Thyroid gland (tissue), 4 donors: ENCODE measurements at regions not wholly inside any gene's neighbourhood (a gene's known extent, or its start where the extent isn't known, plus 50 kb on each side); places are given as distances from the start of the nearest gene placed in this dataset.
"Not testable (repeated sequence)": the region's sequence is repeated elsewhere in the genome, so short reads cannot be mapped to it uniquely, and the experiment has no call there.

ENCODE experiments used
- DNase-seq, 2 donors: peaks; one replicate each; pipeline ENCODE4 v3.0.0-alpha.2; 2019
- H3K27ac ChIP-seq, 3 donors: fragments of 200-600 bp; sonication (generic); 1 replicate in 2 of 3; 2 replicates in 1 of 3; pipeline ENCODE4 v1.5.1; 2016 to 2019; ENCODE audit warnings: mild to moderate bottlenecking in 1 of 3, moderate library complexity in 1 of 3
- H3K27me3 ChIP-seq: fragments of 200-600 bp; sonication (generic); one replicate; pipeline ENCODE4 v1.5.1; 2019
- H3K36me3 ChIP-seq, 2 donors: fragments of 200-600 bp; sonication (generic); one replicate each; pipeline ENCODE4 v1.5.1; 2016 to 2019
- H3K4me1 ChIP-seq, 2 donors: fragments of 200-600 bp; sonication (generic); one replicate each; pipeline ENCODE4 v1.5.1; 2017 to 2019
- H3K4me3 ChIP-seq, 3 donors: fragments of 200-600 bp; sonication (generic); replicated peaks in 1 of 3; 1 replicate in 2 of 3; 2 replicates in 1 of 3; pipeline ENCODE4 v1.5.1; 2016; ENCODE audit warnings: mild to moderate bottlenecking in 1 of 3
- H3K9me3 ChIP-seq: fragments of 200-600 bp; sonication (generic); one replicate; pipeline ENCODE4 v1.5.1; 2017
- POLR2A ChIP-seq, 2 donors: fragments of 450-650 bp; IDR thresholded peaks; one replicate each; pipeline ENCODE4 v1.6.1; 2017; ENCODE audit warnings: antibody characterized with exemption in 2 of 2, mild to moderate bottlenecking in 2 of 2, moderate library complexity in 1 of 2
- WGBS, 2 donors: methylation state at CpG; one replicate each; pipeline ENCODE4 v1.1.5; 2017; 5-methylcytosine and 5-hydroxymethylcytosine counted together
- intact Hi-C: fragments of 100-400 bp; cut with DNase I; formaldehyde crosslinking; loops from one replicate; pipeline ENCODE4 v1.15.1; 2023
- TF ChIP-seq, protein P1 (sequence below), 6 experiments: fragments of 200-600 bp in 3 of 6; fragments of 450-650 bp in 3 of 6; sonication (generic) in 3 of 6; IDR thresholded peaks; one replicate each; pipeline ENCODE4 v1.5.1; 2016 to 2019; ENCODE audit warnings: antibody characterized with exemption in 6 of 6, mild to moderate bottlenecking in 2 of 6, inconsistent platforms in 1 of 6, moderate library complexity in 1 of 6

DNA sequence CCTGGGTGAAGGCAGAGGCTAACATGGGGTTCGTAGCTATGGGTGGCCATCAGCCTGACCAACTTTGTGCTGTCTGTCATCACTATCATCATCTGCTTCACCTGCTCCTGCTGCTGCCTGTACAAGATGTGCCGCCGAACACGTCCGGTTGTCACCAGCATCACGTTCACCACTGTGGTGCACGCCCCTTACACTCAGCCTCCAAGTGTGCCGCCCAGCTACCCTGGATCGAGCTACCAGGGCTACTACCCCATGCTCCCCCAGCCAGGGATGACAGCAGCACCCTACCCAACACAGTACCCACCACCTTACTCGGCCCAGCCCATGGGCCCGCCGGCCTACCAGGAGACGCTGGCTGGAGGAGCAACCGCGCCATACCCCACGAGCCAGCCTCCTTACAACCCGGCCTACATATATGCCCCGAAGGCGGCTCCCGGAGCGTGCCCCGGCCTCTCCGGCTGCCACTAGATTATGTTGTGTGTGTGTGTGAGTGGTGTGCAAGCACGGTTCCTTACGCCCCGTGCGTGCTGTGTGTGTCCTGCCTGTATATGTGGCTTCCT lies 213.4 kb upstream of the XIST start:
- H3K36me3 ChIP-seq, result no peaks in the 10 kb centered on the region
- intact Hi-C loops, result no loop called here
- WGBS, 2 donors, result 94 to 97% methylated on average over 3 to 27 of the region's 27 CpGs
- no peaks in the 10 kb centered on the region for H3K27me3 ChIP-seq
- H3K4me3 ChIP-seq, result no peak overlapping the region
- H3K9me3 ChIP-seq, result no peaks in the 10 kb centered on the region
- TF ChIP-seq, protein P1, sequence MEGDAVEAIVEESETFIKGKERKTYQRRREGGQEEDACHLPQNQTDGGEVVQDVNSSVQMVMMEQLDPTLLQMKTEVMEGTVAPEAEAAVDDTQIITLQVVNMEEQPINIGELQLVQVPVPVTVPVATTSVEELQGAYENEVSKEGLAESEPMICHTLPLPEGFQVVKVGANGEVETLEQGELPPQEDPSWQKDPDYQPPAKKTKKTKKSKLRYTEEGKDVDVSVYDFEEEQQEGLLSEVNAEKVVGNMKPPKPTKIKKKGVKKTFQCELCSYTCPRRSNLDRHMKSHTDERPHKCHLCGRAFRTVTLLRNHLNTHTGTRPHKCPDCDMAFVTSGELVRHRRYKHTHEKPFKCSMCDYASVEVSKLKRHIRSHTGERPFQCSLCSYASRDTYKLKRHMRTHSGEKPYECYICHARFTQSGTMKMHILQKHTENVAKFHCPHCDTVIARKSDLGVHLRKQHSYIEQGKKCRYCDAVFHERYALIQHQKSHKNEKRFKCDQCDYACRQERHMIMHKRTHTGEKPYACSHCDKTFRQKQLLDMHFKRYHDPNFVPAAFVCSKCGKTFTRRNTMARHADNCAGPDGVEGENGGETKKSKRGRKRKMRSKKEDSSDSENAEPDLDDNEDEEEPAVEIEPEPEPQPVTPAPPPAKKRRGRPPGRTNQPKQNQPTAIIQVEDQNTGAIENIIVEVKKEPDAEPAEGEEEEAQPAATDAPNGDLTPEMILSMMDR (IDR thresholded peaks at IDR 0.05), result no peak
- TF ChIP-seq POLR2A (IDR thresholded peaks at IDR 0.05), result no peak
- H3K27ac ChIP-seq, result no peak overlapping the region
- DNase-seq, result no peak
- H3K4me1 ChIP-seq, result no peaks in the 10 kb centered on the region

DNA sequence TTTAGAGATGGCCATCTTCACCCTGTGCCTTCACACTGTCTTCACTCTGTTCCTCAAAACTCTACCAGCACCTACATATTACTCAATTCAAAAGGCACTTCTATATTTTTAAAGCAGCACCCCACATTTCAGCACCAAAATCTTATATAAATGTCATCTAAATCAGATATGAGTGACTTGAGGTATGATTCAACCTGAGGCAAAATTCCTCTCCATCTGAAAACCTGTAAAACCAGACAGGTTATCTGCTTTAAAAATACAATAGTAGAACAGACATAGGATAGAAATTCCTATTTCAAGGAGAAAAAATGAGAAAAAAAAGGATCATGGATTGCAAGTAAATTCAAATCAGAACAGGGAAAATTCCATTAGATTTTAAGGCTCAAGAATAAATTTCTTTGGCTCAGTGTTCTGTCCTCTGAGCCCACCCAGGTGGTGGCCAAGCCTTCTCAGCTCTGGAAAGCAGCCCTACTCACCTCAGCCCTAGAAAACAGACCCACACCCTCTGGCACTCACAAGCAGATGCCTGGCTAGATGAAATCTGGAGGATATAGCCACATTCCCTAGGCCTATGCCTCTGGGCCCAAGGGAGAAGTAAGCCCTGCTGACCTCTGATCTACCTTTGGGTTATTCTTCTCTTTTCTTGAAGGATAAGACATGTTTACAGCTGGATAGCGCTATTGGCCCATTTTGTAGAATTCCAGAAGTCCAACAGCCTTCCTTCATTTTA lies 211.1 kb upstream of the XIST start:
- WGBS, 2 donors, result 91 to 100% methylated on average over 1 of the region's 1 CpG
- intact Hi-C loops, result no loop called here
- no peaks in the 10 kb centered on the region for H3K9me3 ChIP-seq
- H3K27ac ChIP-seq, result no peak overlapping the region
- TF ChIP-seq, protein P1 (IDR thresholded peaks at IDR 0.05), result no peak
- TF ChIP-seq POLR2A (IDR thresholded peaks at IDR 0.05), result no peak
- DNase-seq, result no peak
- H3K4me1 ChIP-seq, result no peaks in the 10 kb centered on the region
- H3K4me3 ChIP-seq, result no peak overlapping the region
- no peaks in the 10 kb centered on the region for H3K27me3 ChIP-seq
- no peaks in the 10 kb centered on the region for H3K36me3 ChIP-seq

DNA sequence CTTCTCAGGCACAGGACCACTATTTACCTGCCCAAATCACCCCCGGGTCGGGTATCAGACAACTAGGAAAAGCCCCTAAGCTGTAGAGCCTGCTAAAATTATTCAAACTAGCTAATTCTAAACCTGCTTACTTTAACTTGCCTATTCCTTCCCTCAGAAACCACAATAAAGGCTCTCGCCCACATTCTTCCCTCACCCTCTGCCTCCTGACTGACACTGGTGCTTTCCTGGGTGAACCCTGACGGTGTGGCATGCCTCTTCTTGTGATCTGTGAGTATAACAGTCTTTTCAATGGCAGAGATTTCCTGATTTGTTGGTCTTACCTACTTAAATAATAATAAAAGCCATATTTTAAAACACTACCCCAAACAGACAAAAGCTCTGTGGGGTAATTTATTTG lies 209.4 kb upstream of the XIST start:
- H3K4me1 ChIP-seq, result no peaks in the 10 kb centered on the region
- no peaks in the 10 kb centered on the region for H3K36me3 ChIP-seq
- intact Hi-C loops, result no loop called here
- H3K27me3 ChIP-seq, result no peaks in the 10 kb centered on the region
- no peaks in the 10 kb centered on the region for H3K9me3 ChIP-seq
- 85 to 90% methylated on average over 4 of the region's 4 CpGs for WGBS, 2 donors
- DNase-seq, result no peak
- H3K27ac ChIP-seq, result no peak overlapping the region
- H3K4me3 ChIP-seq, result no peak overlapping the region
- TF ChIP-seq POLR2A (IDR thresholded peaks at IDR 0.05), result no peak
- TF ChIP-seq, protein P1 (IDR thresholded peaks at IDR 0.05), result no peak

DNA sequence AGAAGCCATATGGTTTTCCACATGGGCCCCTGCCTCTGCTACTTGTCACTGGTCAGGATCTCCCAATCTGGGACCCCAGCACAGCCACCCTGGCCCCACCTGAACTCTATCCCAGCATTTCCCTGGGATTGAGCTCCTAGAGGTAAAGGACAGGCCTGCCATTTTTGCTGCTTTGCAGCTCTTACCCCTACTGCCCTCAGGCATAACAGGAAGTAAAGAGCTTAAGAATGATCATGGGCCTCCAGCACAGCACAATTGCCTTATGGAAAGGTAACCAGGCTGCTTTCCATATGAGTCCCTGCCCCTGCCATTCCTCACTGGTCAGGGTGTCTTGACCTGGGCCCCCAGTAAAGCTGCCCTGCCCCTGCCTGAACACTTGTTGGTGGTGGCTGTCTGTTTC lies 196.6 kb upstream of the XIST start:
- TF ChIP-seq, protein P1 (IDR thresholded peaks at IDR 0.05), result no peak
- TF ChIP-seq POLR2A (IDR thresholded peaks at IDR 0.05), result no peak
- H3K9me3 ChIP-seq, result no peaks in the 10 kb centered on the region

DNA sequence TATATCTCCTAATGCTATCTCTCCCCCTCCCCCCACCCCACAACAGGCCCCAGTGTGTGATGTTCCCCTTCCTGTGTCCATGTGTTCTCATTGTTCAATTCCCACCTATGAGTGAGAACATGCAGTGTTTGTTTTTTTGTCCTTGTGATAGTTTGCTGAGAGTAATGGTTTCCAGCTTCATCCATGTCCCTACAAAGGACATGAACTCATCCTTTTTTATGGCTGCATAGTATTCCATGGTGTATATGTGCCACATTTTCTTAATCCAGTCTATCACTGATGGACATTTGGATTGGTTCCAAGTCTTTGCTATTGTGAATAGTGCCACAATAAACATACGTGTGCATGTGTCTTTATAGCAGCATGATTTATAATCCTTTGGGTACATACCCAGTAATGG lies 181.6 kb upstream of the XIST start:
- H3K27ac ChIP-seq, intact Hi-C loops, DNase-seq, H3K4me1 ChIP-seq, H3K36me3 ChIP-seq, H3K4me3 ChIP-seq, H3K9me3 ChIP-seq, H3K27me3 ChIP-seq: not testable (repeated sequence)
- WGBS, 2 donors, result no CpG with 5 or more reads among the region's 1 CpG

More for the DNA sequence above, 196.6 kb upstream of the XIST start:
- no peak overlapping the region for H3K27ac ChIP-seq
- intact Hi-C loops, result no loop called here
- H3K27me3 ChIP-seq, result no peaks in the 10 kb centered on the region
- DNase-seq, result no peak
- H3K4me1 ChIP-seq, result no peaks in the 10 kb centered on the region
- no peaks in the 10 kb centered on the region for H3K36me3 ChIP-seq
- no peak overlapping the region for H3K4me3 ChIP-seq

DNA sequence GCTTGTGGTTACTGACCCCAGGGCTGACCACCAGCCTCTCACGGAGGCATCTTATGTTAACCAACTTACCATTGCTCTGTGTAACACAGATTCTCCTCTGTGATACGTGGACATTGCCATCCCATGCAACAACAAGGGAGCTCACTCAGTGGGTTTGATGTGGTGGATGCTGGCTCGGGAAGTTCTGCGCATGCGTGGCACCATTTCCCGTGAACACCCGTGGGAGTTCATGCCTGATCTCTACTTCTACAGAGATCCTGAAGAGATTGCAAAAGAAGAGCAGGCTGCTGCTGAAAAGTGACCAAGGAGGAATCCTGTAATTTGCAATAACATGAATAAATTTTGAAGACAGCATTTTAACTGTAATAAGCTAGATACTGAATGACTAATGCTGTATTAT lies 179.0 kb upstream of the XIST start:
- H3K27ac ChIP-seq, intact Hi-C loops, H3K4me3 ChIP-seq, H3K36me3 ChIP-seq, H3K27me3 ChIP-seq, H3K9me3 ChIP-seq, H3K4me1 ChIP-seq, DNase-seq: not testable (repeated sequence)
- 94 to 95% methylated on average over 7 of the region's 7 CpGs for WGBS, 2 donors

DNA sequence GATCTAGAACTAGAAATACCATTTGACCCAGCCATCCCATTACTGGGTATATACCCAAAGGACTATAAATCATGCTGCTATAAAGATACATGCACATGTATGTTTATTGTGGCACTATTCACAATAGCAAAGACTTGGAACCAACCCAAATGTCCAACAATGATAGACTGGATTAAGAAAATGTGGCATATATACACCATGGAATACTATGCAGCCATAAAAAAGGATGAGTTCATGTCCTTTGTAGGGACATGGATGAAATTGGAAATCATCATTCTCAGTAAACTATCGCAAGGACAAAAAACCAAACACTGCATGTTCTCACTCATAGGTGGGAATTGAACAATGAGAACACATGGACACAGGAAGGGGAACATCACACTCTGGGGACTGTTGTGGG lies 178.3 kb upstream of the XIST start:
- H3K36me3 ChIP-seq, H3K27me3 ChIP-seq, H3K27ac ChIP-seq, H3K4me1 ChIP-seq, H3K9me3 ChIP-seq, intact Hi-C loops, H3K4me3 ChIP-seq, DNase-seq: not testable (repeated sequence)
- WGBS, 2 donors, result no CpG with 5 or more reads among the region's 1 CpG

DNA sequence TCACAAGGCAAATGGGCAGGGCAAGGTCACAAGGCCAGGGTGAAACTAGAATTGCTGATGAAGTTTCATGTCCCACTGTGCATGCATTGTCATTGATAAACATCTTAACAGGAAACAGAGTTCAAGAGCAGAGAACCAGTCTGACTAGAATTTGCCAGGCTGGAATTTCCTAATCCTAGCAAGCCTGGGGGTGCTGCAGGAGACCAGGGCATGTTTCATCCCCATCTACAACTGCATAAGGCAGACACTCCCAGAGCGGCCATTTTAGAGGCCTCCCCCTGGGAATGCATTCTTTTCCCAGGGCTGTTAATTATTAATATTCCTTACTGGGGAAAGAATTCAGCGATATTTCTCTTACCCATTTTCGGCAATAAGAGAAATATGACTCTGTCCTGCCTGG lies 172.6 kb upstream of the XIST start:
- not testable (repeated sequence) for H3K9me3 ChIP-seq

More for the DNA sequence above, 172.6 kb upstream of the XIST start:
- H3K27me3 ChIP-seq, DNase-seq, intact Hi-C loops, H3K27ac ChIP-seq, H3K36me3 ChIP-seq, H3K4me3 ChIP-seq, H3K4me1 ChIP-seq: not testable (repeated sequence)
- WGBS, 2 donors, result 94 to 96% methylated on average over 3 of the region's 3 CpGs
